HG02973 (cell line): ENCODE measurements at regions not wholly inside any gene's neighbourhood (a gene's known extent, or its start where the extent isn't known, plus 50 kb on each side); places are given as distances from the start of the nearest gene placed in this dataset.
"Not testable (repeated sequence)": the region's sequence is repeated elsewhere in the genome, so short reads cannot be mapped to it uniquely, and the experiment has no call there.

Source experiments
- ATAC-seq: cut with Tn5 transposase; IDR thresholded peaks from one replicate; pipeline ENCODE4 v1.9.1; 2021; ENCODE audit warnings: moderate library complexity; ENCODE audit not compliant: unreplicated experiment

DNA sequence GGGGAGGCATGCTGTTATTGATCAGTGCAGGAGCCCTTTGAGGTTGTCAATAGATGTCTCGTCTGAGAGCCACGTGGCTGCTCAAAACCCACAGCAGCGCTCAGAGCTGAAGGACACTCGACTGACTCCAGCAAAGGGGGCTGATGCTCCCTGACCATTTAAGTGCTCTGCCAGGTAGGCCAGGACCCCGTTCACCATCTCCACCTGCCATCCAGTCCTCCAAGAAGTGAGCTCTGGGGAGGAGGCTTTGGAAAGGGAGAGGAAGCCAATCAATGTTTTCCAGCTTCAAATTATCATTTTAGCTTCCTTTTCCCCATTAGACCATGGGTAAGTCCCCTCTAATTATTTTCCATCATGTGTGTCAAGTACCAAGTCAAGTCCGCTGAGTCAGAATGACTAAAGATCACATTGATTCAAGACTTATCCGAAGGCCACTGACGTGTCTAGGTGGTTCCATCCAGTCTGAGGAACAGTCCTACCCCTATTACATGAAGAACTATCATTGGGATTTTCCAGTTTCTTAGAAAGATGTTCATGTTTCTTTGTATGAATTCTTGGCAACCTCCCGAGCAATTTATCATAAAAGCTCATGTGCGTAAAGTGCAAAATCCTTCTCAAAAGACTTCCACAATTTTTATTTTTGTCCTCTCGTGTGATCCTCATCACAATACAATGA is 302.6 kb upstream of the LYZL1 start:
- ATAC-seq, result no peak

DNA sequence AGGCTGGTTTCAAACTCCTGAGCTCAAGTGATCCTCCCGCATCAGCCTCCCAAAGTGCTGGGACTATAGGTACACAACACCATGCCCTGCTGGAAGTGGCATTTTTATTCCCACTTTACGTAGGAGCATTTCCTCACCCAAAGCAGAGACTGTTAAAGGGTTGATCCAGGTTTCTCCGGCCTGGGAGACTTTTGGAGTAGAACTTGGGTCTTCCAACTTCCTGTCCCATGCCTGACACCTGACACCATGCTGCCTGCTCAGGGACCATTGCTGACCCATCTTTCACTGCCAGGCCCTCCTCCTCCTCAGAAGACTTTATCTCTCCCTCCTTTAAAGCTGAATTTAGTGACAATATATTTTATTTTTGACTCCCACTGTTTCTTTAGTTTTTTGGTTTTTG is 302.0 kb upstream of the LYZL1 start:
- ATAC-seq, result no peak

DNA sequence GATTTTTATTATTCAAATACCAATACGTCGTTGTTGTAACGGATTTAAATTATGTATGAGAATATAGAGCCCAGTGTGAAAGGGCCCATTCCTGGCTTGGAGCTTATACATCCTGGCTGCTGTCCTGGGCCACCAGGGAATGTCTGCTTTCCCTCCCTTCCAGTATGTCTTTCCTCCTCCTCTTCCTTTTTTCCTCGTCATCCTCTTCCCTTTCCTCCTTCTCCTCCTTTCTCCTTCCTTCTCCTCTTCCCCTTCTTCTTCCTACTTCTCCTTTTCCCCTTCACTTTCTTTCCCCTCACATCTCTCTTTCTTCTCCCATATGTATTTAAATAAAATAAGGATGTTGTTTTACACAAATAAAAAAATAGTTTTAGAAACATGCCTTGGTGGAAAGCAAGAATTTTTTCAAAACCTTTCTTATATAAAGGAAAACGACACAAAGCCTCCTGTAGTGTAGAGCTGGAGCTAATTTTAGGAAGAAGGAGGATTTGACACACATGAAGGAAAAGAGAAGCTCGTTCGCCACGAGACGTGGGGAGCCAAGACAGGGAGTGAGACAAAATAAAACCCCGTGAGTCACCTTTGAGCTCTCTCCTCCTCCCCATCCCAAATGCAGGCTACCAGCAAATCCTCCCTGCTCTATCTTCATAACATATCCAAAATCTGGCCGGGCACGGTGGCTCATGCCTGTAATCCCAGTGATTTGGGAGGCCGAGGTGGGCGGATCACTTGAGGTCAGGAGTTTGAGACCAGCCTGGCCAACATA is 301.1 kb upstream of the LYZL1 start:
- ATAC-seq, result no peak

DNA sequence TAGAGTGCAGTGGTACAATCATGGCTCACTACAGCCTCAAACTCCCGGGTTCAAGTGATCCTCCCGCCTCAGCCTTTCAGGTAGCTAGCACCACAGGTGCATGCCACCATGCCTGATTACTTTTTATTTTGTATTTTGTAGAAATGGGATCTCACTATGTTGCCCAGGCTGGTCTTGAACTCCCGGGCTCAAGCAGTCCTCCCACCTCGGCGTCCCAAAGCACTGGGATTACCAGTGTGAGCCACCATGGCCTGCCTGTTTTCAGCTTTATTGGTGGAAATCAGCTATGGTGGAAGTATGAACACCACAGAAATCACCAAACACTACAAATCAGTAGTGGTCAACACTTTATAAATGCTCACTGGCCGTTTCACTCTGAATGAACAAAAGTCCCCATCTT is 299.9 kb upstream of the LYZL1 start:
- no peak for ATAC-seq

DNA sequence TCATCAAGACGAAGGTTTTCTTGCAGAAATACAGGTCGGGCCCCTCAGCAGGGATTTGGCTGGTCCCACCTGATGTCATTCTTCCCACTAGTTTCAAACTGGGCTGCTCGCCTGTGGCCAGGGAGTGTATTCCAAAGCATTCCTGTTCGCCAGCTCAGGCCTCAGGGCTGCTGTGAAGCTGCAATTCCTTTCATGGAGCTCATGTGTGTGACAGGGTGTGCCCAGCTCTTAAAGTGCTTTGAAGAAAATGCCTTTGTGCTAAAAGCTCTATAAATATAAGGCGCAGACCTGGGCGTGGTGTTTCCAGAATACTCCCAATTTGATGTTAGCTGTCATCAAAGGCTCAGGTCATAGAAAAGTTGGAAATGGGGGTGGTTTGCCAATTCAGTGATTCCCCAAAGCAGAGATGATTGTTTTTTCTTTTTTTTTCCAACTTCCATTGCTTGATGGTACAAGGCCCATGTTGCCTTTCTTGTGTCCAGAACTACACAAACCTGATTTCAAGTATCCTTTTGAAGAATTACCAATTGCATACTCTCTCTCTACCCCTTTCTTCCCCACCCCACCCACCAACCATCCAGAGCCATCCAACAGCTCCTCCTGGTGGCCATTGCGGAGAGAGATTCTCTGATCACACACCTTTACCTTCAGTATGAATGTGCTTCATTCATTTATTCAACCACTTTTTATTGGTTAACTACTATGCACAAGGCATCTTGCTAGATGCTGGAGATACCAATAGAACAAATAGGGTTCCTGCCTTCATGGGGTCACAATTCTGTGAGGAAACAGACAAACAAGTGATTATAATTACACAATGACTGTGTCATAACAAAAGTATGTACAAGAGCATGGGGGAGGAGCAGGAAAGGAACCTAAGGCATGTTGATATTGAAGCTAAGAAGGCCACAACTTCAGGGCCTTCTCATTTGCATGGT is 297.3 kb upstream of the LYZL1 start:
- no peak for ATAC-seq

DNA sequence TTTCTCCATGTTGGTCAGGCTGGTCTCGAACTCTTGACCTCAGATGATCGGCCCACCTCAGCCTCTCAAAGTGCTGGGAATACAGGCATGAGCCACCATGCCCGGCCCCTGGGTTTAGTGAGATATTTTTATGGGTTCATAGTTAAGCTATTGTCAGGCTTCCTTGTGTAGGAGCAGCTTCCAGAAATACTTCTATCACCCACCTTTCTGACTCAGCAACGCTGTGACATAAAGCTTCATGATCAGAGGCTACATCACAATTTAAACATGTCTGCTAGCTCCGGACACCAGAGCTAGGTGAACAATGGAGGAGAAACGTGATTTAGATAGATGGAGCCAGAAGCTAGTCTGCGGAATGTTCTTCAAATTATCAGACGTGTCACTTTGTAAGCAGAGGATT is 295.8 kb upstream of the LYZL1 start:
- ATAC-seq, result no peak

DNA sequence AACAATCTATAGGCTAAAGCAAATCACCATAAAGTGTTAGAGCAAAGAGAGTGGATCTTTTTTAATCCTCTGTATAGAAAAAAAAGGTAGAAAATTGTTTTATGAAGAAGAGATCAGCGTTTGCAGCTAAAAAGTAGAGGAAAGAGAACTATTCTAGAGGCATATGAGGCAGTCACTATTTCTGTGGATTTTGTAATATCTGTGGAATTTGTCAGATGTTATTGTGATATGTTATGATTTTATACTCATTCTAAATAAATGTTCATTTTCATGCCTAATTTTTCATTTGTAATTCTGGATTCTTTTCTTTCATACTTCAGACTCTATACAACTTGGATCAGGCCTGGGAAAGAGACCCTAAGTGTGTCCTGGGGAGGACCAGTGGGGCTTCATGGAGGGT is 295.0 kb upstream of the LYZL1 start:
- ATAC-seq, result no peak

DNA sequence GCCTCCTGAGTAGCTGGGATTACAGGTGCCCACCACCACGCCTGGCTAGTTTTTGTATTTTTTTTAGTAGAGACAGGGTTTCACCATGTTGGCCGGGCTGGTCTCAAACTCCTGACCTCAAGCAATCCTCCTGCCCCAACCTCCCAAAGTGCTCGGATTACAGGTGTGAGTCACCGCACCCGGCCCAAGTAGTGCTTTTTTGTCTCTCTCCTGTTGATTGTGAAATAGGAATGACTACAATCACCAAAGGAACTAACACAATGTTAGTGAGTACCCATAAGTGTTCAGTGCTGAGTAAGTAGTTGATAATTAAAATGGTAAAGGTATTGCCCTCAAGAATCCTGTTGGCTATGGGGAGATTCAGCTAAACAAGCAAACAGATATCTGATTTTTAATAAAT is 294.1 kb upstream of the LYZL1 start:
- not testable (repeated sequence) for ATAC-seq

DNA sequence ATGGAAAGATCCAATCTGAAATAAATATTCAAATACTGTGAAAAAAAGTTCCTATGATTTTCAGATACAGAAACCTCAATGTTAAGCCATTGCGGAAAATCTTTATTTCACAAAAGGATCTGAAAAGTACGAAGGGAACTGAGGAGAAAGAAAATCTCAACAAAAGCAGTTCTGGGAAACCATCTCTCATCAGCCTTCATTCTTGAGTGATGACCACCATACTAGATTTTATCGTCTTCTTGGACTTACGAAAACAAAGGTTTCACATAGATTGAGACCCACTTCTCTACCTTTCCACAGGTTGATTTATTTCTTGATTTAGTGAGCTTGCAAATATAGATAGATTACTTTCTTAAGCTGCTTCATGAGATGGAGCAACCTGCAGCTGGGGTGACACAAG is 293.4 kb upstream of the LYZL1 start:
- no peak for ATAC-seq

DNA sequence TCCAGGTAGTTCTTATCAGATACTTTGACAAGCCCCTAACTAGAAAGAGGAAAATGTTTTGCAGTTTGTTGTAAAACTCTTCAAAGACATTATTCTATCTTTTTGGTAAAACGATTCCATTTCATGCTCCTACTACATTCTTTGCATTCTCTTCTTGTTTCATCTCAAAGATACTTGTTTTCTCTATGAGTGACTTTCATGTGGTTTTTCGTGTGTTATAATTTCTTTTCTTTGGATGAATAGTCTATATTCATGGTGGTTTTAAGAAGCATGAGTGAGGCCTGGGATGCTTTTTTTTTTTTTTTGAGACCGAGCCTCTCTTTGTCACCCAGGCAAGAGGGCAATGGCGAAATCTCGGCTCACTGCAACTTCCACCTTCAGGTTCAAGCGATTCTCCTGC is 292.5 kb upstream of the LYZL1 start:
- ATAC-seq, result no peak

DNA sequence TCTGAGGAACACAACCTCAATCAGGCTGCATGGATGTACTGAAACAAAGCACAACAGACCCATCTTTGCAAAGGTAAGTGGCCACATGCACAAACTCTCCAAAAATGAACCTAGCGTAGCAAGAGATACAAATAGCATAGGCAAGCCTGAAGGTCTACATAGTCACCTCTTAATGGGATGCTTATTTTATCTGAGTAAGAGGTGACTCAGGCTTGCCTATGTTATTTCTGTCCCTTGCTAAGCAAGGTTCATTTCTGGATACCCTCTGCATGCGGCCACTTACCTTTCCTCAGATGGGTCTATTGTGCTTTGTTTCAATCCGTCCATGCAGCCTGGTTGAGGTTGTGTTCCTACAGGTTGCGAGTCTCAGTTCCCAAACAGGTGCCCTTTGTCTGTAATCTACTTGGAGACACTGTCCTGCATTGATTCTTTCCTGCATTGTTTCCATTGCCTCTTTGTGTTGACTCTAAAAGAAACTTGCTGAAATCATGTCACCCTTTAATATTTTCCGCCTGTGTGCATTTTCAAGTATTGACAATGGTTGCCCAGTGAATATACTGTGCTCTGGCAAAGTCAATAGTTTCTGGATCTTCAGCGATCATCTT is 291.8 kb upstream of the LYZL1 start:
- ATAC-seq, result no peak

DNA sequence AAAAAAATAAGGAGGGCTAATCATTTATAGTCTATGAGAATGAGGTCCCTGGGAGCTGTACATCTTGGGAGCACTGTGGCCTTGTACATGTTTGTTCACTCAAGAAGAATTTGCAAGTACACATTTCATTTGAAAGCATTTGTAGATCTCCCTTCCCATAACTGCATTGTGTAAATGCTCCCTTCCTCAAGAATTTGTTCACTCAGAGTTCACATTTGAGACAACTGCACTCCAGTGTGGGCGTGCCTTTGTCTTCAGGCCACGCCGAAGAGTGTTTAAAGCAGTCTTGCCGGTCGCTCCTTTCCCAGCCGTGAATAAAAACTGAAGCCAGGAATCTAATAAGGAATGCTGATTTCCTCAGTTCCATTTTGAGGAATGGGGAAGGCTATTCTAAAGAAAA is 291.1 kb upstream of the LYZL1 start:
- no peak for ATAC-seq

DNA sequence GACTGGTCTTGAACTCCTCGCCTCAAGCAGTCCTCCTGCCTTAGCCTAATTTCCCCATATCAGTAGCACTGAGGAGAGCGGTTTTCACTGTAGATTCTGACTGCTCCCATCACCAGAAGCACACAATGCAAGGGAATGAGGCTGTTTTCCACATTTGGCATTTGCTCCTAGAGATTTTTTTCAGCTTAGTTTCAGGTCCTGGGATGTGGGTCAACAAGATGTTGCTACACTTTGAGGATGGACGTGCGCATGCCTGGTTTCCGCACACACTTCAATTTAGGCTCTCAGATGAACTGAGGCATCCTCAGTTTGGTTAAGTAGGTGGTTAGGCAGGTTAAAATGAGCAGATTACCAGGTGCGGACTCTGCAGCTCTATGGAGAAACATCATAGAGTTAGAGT is 287.1 kb upstream of the LYZL1 start:
- ATAC-seq, result no peak

DNA sequence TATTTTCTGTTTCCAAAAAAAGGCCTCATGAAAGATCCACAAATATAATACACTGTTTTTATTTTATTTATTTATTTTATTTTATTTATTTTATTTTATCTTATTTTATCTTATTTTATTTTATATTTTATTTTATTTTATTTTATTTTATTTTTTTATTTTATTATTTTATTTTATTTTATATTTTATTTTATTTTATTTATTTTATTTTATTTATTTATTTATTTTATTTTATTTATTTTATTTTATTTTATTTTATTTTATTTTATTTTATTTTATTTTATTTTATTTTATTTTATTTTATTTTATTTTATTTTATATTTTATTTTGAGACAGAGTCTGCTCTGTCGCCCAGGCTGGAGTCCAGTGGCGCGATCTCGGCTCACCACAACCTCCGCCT is 285.9 kb upstream of the LYZL1 start:
- not testable (repeated sequence) for ATAC-seq

DNA sequence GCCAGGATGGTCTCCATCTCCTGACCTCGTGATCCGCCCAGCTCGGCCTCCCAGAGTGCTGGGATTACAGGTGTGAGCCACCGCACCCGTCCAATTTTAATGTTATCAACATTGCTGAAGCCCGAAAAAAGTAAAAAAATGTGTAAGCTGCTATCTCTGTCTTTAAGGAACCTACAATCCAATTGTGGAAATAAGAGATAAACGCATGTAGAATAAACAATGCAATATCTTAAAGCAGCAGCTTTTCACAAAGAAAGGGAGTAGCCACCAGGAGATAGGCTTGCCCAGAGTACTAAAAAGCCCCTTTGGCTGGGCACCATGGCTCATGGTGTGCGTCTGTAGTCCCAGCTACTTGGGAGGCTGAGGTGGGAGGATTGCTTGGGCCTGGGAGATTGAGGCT is 282.9 kb upstream of the LYZL1 start:
- ATAC-seq, result no peak

DNA sequence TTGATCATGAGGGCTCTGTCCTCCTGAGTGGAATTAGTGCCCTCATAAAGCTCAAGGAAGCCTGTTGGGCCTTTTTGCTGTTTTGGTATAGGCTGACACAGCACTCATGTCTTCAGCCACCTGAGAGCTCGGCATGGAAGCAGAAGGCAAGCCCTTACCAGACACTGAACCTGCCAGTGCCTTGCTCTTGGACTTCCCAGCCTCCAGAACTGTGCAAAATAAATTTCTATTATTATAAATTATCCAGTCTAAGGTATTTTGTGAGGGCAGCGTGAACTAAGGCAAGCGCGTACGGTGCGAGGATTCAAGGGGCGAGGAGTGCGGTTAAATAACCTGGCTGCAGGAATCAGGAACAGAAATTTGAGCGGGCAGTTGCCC is 281.5 kb upstream of the LYZL1 start:
- ATAC-seq, result no peak

DNA sequence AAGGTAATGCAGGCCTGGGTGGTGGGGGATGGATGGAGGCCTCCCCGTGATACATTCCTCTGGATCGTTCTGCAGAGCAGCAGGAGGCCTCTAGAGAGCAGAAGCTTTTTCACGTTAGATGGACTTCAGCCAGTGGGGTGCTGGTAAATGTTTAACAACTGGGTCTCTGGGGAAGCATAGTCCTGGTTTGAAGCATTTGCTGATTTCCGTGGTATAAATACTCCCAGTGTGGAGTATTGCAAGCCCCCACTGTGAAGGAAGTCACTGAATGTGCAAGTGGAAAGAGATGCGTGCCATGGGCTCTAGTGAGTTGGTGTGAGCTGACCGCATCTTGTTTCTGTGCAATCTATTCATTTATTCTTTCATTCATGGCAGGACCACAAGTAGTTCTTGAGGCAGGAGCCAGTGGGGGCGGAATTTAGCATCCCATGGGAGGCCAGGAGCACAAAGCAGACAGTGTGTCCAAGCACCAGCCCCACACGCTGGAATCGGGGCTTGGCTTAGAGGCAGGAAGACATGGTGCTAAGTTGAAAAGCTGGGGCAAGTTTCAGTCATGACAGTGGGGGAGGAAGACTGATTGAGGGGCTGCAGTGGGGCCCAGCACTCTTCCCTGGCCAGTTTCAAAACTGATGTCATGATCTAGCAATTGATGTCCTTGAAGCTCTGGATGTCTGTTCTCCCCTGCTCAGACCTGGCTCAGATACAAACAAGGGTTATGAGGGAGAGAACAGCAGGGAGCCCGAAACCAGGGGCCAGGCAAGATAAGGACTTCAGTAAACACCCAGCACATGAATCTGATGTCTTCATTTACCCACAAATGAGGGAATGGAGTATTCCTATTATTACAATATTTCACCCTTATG is 280.9 kb upstream of the LYZL1 start:
- no peak for ATAC-seq

DNA sequence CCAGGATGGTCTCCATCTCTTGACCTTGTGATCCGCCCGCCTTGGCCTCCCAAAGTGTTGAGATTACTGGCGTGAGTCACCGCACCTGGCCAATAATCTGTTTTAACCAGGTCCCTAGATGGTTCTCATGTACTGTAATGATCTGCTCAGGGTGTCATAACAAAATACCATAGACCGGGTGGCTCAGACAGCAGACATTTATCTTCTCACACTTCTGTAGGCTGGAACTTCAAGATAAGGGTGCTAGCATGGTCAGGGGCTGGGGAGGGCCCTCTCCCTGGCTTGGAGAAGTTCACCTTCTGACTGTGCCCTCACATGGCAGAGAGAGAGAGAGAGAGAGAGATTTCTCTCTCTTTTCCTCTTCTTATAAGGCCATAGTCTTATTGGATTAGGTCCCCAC is 279.4 kb upstream of the LYZL1 start:
- ATAC-seq, result no peak

DNA sequence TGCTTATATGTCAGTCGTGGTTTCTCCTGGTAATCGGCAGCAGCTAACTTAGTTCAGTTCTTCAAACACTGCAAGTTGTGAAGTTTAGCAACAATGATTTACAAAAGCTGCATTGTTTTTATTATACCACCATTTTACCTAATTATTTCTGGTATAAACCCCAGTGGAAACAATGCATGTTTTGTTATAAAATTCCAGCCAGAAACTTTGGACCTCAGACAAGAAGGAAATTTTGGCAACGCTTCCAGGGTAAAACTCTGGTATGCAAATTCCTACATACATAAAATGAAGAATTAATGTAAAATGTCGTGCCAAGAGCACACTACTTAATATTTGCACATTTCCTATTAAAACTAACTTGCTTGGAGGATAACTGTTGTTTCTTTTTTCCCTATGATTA is 277.4 kb upstream of the LYZL1 start:
- ATAC-seq, result no peak

DNA sequence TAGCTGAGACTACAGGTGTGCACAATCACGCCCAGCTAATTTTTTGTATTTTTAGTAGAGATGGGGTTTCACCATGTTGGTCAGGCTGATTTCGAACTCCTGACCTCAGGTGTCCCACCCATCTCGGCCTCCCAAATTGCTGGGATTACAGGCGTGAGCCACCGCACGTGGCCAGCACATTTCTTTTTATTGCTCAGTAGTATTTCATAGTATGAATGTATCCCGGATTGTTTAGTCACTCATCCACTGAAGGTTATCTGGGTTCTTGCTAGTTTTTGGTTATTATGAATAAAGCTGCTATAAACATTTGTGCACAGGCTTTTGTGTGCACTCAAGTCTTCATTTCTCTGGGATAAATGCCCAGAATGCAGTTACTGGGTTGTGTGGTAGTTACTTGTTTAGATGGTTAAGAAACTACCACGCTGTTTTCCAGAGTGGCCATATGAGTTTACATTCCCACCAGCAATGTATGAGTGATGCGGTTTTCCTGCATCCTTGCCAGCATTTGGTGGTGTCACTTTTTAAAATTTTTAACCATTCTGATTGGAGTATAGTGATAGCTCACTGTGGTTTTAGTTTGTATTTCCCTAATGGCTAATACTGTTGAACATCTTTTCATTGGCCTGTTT is 275.8 kb upstream of the LYZL1 start:
- no peak for ATAC-seq
